ENCODE measurements at regions not wholly inside any gene's neighbourhood (a gene's known extent, or its start where the extent isn't known, plus 50 kb on each side); places are given as distances from the start of the nearest gene placed in this dataset.

- DNase-seq, result no peak
- H3K4me3 ChIP-seq, result no peak overlapping the region
- intact Hi-C loops (cut with DNase I), result no loop called here
- WGBS, 2 donors, result 35 to 41% methylated on average over 2 of the region's 2 CpGs
- H3K4me1 ChIP-seq, result no peaks in the 10 kb centered on the region
- TF ChIP-seq, protein P1, sequence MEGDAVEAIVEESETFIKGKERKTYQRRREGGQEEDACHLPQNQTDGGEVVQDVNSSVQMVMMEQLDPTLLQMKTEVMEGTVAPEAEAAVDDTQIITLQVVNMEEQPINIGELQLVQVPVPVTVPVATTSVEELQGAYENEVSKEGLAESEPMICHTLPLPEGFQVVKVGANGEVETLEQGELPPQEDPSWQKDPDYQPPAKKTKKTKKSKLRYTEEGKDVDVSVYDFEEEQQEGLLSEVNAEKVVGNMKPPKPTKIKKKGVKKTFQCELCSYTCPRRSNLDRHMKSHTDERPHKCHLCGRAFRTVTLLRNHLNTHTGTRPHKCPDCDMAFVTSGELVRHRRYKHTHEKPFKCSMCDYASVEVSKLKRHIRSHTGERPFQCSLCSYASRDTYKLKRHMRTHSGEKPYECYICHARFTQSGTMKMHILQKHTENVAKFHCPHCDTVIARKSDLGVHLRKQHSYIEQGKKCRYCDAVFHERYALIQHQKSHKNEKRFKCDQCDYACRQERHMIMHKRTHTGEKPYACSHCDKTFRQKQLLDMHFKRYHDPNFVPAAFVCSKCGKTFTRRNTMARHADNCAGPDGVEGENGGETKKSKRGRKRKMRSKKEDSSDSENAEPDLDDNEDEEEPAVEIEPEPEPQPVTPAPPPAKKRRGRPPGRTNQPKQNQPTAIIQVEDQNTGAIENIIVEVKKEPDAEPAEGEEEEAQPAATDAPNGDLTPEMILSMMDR (IDR thresholded peaks at IDR 0.05), result no peak
- TF ChIP-seq POLR2A (IDR thresholded peaks at IDR 0.05), result no peak
- H3K36me3 ChIP-seq, result no peaks in the 10 kb centered on the region
- H3K9me3 ChIP-seq, result peaks cover 0 to 6% (median 0%) of the 10 kb centered on the region in 3 donors
- H3K27ac ChIP-seq, result no peak overlapping the region
- no peaks in the 10 kb centered on the region for H3K27me3 ChIP-seq
Measured at GRCh38 chr10:42917821-42918220, 135.2 kb downstream of the BMS1 start.

GRCh38 chr10:42921951-42922350 is 139.4 kb downstream of the BMS1 start:
- 83 to 85% methylated on average over 2 of the region's 2 CpGs for WGBS, 2 donors
- no peak overlapping the region for H3K4me3 ChIP-seq
- no peak for DNase-seq
- no peaks in the 10 kb centered on the region for H3K36me3 ChIP-seq
- intact Hi-C loops (cut with DNase I), result no loop called here
- H3K9me3 ChIP-seq, result no peaks in the 10 kb centered on the region
- peaks cover 0 to 3% (median 0%) of the 10 kb centered on the region in 4 donors for H3K27me3 ChIP-seq
- no peak for TF ChIP-seq POLR2A (IDR thresholded peaks at IDR 0.05)
- TF ChIP-seq, protein P1 (IDR thresholded peaks at IDR 0.05), result no peak
- H3K4me1 ChIP-seq, result no peaks in the 10 kb centered on the region
- H3K27ac ChIP-seq, result no peak overlapping the region

DNA sequence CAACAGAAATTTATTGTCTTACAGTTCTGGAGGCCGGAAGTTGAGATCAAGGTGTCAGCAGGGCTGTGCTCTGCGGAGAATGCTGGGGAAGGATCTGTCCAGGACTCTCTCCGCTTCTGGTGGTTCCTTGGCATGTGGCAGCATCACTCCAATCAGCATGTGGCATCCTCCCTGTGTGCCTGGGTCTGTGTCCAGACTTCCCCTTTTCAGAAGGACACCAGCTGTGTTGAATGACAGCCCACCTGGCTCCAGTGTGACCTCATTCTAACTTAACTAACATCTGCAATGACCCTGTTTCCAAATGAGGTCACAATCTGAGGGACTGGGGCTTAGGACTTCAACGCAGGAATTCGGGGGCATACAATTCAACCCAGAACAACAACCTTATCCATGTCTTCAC is 141.9 kb downstream of the BMS1 start:
- Histone ChIP-seq H3K4me1 (no peaks in the 10 kb centered on the region), H3K27ac (no peak overlapping the region), H3K4me3 (no peak overlapping the region), H3K9me3 (no peaks in the 10 kb centered on the region), H3K27me3 (peaks cover 0 to 26% (median 0%) of the 10 kb centered on the region in 4 donors), H3K36me3 (no peaks in the 10 kb centered on the region)
- intact Hi-C loops (cut with DNase I), result no loop called here
- DNase-seq, result no peak
- TF ChIP-seq, protein P1 (IDR thresholded peaks at IDR 0.05), result no peak
- TF ChIP-seq POLR2A (IDR thresholded peaks at IDR 0.05), result no peak
- 67 to 70% methylated on average over 5 of the region's 5 CpGs for WGBS, 2 donors

DNA sequence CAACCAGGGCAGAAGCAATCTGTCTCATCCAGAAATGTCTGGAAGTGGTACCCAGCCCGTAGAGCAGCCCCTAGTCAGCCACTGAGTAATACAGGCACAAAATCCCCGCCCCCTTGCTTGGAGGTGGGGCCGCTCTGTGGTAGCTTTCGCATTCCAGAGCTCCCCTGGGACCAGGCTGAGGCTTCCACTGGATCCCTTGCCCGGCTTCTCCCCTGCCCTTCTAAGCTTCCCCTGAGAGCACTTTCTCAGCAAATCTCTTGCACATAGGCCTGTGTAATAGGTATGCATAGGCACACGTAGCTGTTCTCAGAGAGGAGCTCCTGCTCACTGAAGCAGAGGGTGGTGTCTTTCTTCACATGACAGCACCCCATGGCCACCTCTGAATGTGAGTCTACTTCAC is 144.2 kb downstream of the BMS1 start:
- no peak for DNase-seq
- H3K4me3 ChIP-seq, result no peak overlapping the region
- no peaks in the 10 kb centered on the region for H3K9me3 ChIP-seq
- H3K36me3 ChIP-seq, result no peaks in the 10 kb centered on the region
- H3K27me3 ChIP-seq, result peaks cover 0 to 50% (median 0%) of the 10 kb centered on the region in 4 donors
- no peak overlapping the region for H3K27ac ChIP-seq
- H3K4me1 ChIP-seq, result no peaks in the 10 kb centered on the region
- intact Hi-C loops (cut with DNase I), result no loop called here
- no peak for TF ChIP-seq POLR2A (IDR thresholded peaks at IDR 0.05)
- TF ChIP-seq, protein P1 (IDR thresholded peaks at IDR 0.05), result no peak
- 40 to 52% methylated on average over 4 to 6 of the region's 6 CpGs for WGBS, 2 donors

- intact Hi-C loops (cut with DNase I), result no loop called here
- no peak overlapping the region for H3K27ac ChIP-seq
- 0% methylated on average over 1 of the region's 9 CpGs; no CpG with 5 or more reads in 1 of the 2 donors for WGBS, 2 donors
Measured at GRCh38 chr10:42928064-42928463, 145.5 kb downstream of the BMS1 start.

More at GRCh38 chr10:42928064-42928463, 145.5 kb downstream of the BMS1 start:
- no peak for DNase-seq
- Histone ChIP-seq H3K9me3 (no peaks in the 10 kb centered on the region), H3K36me3 (no peaks in the 10 kb centered on the region), H3K27me3 (peaks cover 0 to 62% (median 2%) of the 10 kb centered on the region in 4 donors), H3K4me3 (no peak overlapping the region), H3K4me1 (peaks cover 2 to 9% (median 6%) of the 10 kb centered on the region in 3 donors)
- no peak for TF ChIP-seq POLR2A (IDR thresholded peaks at IDR 0.05)
- TF ChIP-seq, protein P1 (IDR thresholded peaks at IDR 0.05), result no peak
